ENCODE measurements at regions not wholly inside any gene's neighbourhood (a gene's known extent, or its start where the extent isn't known, plus 50 kb on each side); places are given as distances from the start of the nearest gene placed in this dataset.

- TF ChIP-seq ZBTB20 (tag by site-specific recombination; IDR thresholded peaks at IDR 0.05) = no peak
- TF ChIP-seq ZBTB26 (tag by site-specific recombination; optimal IDR thresholded peaks at IDR 0.05) = no peak
Measured at GRCh38 chr20:17873410-17874270, 95.0 kb downstream of the SNX5 start (continued).

- Histone ChIP-seq H3K36me3 (ENCODE audit: control insufficient read depth in 2 of 2, insufficient read depth in 1 of 2, low read length in 2 of 2) (no peaks in the 10 kb centered on the region), H3K9me3 (ENCODE audit: control insufficient read depth, insufficient read depth, low read depth, low read length) (no peaks in the 10 kb centered on the region), H3K4me3 (ENCODE audit: low read depth, low read length) (no peak overlapping the region), H3K4me1 (ENCODE audit: control insufficient read depth, insufficient read depth, low read length) (no peaks in the 10 kb centered on the region), H3K27ac (ENCODE audit: extremely low read depth, low read depth, low read length) (no peak overlapping the region)
- CTCF ChIA-PET = no interaction called here
- 0 out of 2 replicates have a peak, but pooled peaks have one; percentile 52 for TF ChIP-seq ZNF664 (tag by site-specific recombination; IDR thresholded peaks at IDR 0.05)
- no peak for TF ChIP-seq GLI4 (tag by site-specific recombination; IDR thresholded peaks at IDR 0.05)
- POLR2A ChIA-PET = no interaction called here
Measured at GRCh38 chr20:17872959-17873358, 95.6 kb downstream of the SNX5 start.

- ChIA-PET POLR2A (no interaction called here), CTCF (no interaction called here)
- no peaks in the 10 kb centered on the region for H3K9me3 ChIP-seq (ENCODE audit: control insufficient read depth, insufficient read depth, low read depth, low read length)
- H3K36me3 ChIP-seq (ENCODE audit: control insufficient read depth in 2 of 2, insufficient read depth in 1 of 2, low read length in 2 of 2) = no peaks in the 10 kb centered on the region
- TF ChIP-seq ZNF549 (tag by site-specific recombination; IDR thresholded peaks at IDR 0.05) = no peak
- no peak for TF ChIP-seq ZNF639 (tag by site-specific recombination; IDR thresholded peaks at IDR 0.05)
- no peak for TF ChIP-seq ZNF768 (tag by site-specific recombination; IDR thresholded peaks at IDR 0.05)
- TF ChIP-seq IKZF3 (tag by site-specific recombination; IDR thresholded peaks at IDR 0.05) = no peak
- H3K4me1 ChIP-seq (ENCODE audit: control insufficient read depth, insufficient read depth, low read length) = no peaks in the 10 kb centered on the region
- no peak overlapping the region for H3K27ac ChIP-seq (ENCODE audit: extremely low read depth, low read depth, low read length)
- H3K4me3 ChIP-seq (ENCODE audit: low read depth, low read length) = no peak overlapping the region
Measured at GRCh38 chr20:17872434-17872833, 96.2 kb downstream of the SNX5 start.

GRCh38 chr20:17871886-17872285 is 96.7 kb downstream of the SNX5 start:
- ChIA-PET POLR2A (no interaction called here), CTCF (no interaction called here)
- no peak overlapping the region for H3K27ac ChIP-seq (ENCODE audit: extremely low read depth, low read depth, low read length)
- H3K36me3 ChIP-seq (ENCODE audit: control insufficient read depth in 2 of 2, insufficient read depth in 1 of 2, low read length in 2 of 2) = no peaks in the 10 kb centered on the region
- no peaks in the 10 kb centered on the region for H3K4me1 ChIP-seq (ENCODE audit: control insufficient read depth, insufficient read depth, low read length)
- TF ChIP-seq ZBTB20 (tag by site-specific recombination; IDR thresholded peaks at IDR 0.05) = no peak
- TF ChIP-seq ZNF239 (tag by site-specific recombination; IDR thresholded peaks at IDR 0.05) = no peak
- no peak for TF ChIP-seq ZNF341 (tag by site-specific recombination; IDR thresholded peaks at IDR 0.05; ENCODE audit: low read depth)
- no peak for TF ChIP-seq ZNF350 (tag by site-specific recombination; IDR thresholded peaks at IDR 0.05)
- TF ChIP-seq ZNF398 (tag by site-specific recombination; IDR thresholded peaks at IDR 0.05) = no peak
- no peak for TF ChIP-seq ZNF544 (tag by site-specific recombination; IDR thresholded peaks at IDR 0.05)
- no peak for TF ChIP-seq GFI1B (tag by site-specific recombination; IDR thresholded peaks at IDR 0.05)
- no peak for TF ChIP-seq ZNF133 (tag by site-specific recombination; IDR thresholded peaks at IDR 0.05)
- TF ChIP-seq ZNF202 (tag by site-specific recombination; IDR thresholded peaks at IDR 0.05; ENCODE audit: borderline replicate concordance) = no peak
- TF ChIP-seq ZNF366 (tag by site-specific recombination; conservative IDR thresholded peaks at IDR 0.05) = no peak
- no peak for TF ChIP-seq SCRT1 (tag by site-specific recombination; IDR thresholded peaks at IDR 0.05; ENCODE audit: borderline replicate concordance)
- no peak for TF ChIP-seq YY1 (tag by site-specific recombination; IDR thresholded peaks at IDR 0.05)
- no peak for TF ChIP-seq GLIS2 (tag by site-specific recombination; IDR thresholded peaks at IDR 0.05)
- TF ChIP-seq ZNF121 (tag by site-specific recombination; IDR thresholded peaks at IDR 0.05) = no peak
- TF ChIP-seq ZFP3 (tag by site-specific recombination; IDR thresholded peaks at IDR 0.05; ENCODE audit: low read depth) = no peak
- no peak overlapping the region for H3K4me3 ChIP-seq (ENCODE audit: low read depth, low read length)
- no peaks in the 10 kb centered on the region for H3K9me3 ChIP-seq (ENCODE audit: control insufficient read depth, insufficient read depth, low read depth, low read length)

Measured in HEK293 (cell line).